ENCODE measurements at regions not wholly inside any gene's neighbourhood (a gene's known extent, or its start where the extent isn't known, plus 50 kb on each side); places are given as distances from the start of the nearest gene placed in this dataset.
"Not testable (repeated sequence)": the region's sequence is repeated elsewhere in the genome, so short reads cannot be mapped to it uniquely, and the experiment has no call there.

GRCh38 chr13:46463719-46464118, 76.7 kb upstream of the RUBCNL start:
- DNase-seq, result no peak

- DNase-seq, result not testable (repeated sequence)
These were observed 73.2 kb upstream of the RUBCNL start for GRCh38 chr13:46460223-46460622.

GRCh38 chr13:46457255-46457654, 70.2 kb upstream of the RUBCNL start:
- not testable (repeated sequence) for DNase-seq

- peak; percentile 64 to 67 for DNase-seq
These were observed 68.9 kb upstream of the RUBCNL start for GRCh38 chr13:46455924-46456323.

GRCh38 chr13:46451145-46451544, 64.1 kb upstream of the RUBCNL start:
- not testable (repeated sequence) for DNase-seq

- not testable (repeated sequence) for DNase-seq
These were observed 62.9 kb upstream of the RUBCNL start for GRCh38 chr13:46449949-46450348.

- not testable (repeated sequence) for DNase-seq
These were observed 61.1 kb upstream of the RUBCNL start for GRCh38 chr13:46448148-46448547.

GRCh38 chr13:46437808-46438404, 50.9 kb upstream of the RUBCNL start:
- not testable (repeated sequence) for DNase-seq

Measured in NCI-H526 (cell line).